H54 (cell line): ENCODE measurements at regions not wholly inside any gene's neighbourhood (a gene's known extent, or its start where the extent isn't known, plus 50 kb on each side); places are given as distances from the start of the nearest gene placed in this dataset.

Experiments used
- DNase-seq: peaks from one replicate; pipeline ENCODE4 v3.0.0; 2011; ENCODE audit warnings: low spot score, mixed read lengths; ENCODE audit not compliant: insufficient read length
- FAIRE-seq: peaks from 3 replicates; lab custom pipeline; 2011; peaks lifted over from hg19 to GRCh38; lab: Jason Lieb, UNC
- POLR2A ChIP-seq: IDR thresholded peaks from 2 replicates; pipeline ENCODE4 v1.6.1; 2011; ENCODE audit warnings: low read depth, mild to moderate bottlenecking, low read length

DNA sequence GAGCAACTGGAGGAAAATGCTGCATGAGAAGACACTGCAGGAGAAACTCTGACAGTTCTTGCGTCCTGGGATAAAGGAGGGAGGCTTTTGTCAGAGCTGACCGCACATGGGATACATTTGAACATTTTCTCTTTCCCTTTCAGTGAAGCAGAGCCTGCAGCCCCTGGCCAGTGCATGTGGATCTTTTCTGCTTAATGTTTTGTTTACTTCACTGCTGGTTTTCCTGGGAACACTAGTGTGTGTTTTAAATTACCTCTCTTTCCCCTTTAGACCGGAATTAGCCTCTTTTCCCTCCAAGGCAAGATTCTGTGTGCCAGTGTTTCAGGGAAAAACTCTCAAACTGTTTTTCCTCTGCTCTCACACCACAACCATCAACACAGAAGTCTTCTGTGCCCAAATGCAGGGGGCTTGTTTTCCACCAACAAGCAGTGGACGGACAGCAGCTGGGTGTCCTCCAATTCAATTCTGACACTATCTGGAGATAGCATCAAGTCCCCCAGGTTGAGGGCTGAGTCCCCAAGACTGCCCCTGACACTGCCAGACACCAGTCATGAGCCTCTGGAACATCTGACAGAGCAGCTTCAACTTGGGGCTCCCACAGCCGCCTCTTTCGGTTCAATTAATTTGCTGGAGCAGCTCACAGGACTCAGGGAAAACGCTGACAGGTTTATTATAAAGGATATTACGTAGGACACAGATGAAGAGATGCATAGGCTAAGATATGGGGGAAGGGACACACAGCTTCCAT lies 136.2 kb downstream of the RHOU start:
- TF ChIP-seq POLR2A: no peak
- DNase-seq (no peak), FAIRE-seq (no peak)

DNA sequence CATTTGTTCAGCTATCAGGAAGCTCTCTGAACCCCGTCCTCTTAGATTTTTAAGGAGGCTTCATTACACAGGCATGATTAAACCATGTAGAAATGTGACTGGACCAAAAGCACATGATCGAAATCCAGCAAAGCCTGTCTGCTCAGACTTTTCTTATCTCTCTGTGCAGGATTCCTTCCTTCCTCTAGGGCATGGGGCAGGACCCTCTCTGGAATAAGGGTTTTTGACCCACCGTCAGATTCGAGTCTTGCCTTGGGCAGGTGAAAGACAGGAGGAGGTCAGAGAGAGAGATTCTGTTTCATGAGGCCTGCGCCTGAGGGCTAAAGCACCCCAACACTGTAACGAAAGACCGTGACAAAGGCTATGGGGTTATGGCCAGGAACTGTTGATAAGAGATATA lies 136.8 kb downstream of the RHOU start:
- FAIRE-seq: no peak

DNA sequence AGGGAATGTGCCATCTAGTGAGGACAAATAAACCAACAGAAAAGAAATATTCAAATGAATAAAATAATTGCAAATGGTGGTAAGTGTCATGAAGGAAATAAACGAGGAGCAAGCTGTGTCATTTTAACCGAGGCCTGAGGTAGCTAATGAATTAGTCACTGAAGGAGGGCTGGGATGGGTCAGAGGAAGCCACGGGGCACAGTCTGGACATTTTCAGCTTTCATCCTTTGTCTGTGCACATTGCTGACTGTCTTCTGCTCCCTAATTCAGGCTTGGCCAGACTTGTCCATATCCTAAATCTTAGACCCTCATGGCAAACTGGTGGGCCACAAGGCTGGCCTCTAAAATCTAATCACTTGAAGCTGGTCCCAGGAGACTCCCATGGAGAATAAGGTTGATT lies 138.4 kb downstream of the RHOU start:
- DNase-seq: no peak
- no peak for FAIRE-seq
- TF ChIP-seq POLR2A: no peak

More for the DNA sequence above, 136.8 kb downstream of the RHOU start:
- no peak for DNase-seq
- no peak for TF ChIP-seq POLR2A

GRCh38 chr1:228875741-228876140 lies 140.5 kb downstream of the RHOU start:
- DNase-seq (no peak), FAIRE-seq (no peak)
- TF ChIP-seq POLR2A: no peak

DNA sequence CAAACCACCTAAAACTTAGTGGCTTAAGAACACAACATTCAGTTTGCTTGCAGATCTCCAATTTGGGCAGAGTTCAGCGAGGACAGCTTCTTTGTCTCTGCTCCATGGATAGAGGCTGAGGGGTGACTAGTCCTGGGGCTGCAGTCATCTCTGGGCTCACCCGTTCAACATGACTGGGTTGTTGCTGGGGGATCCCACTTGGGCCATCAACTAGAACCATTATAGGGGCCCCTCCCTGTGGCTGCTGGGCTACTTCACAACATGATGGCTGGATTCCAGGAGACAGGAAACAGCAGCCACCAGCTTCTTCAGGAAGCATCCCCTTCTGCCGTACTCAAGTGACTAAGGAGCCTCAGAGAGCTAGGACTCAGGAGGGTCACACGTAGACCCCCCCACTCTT lies 140.9 kb downstream of the RHOU start:
- DNase-seq: no peak
- no peak for FAIRE-seq
- no peak for TF ChIP-seq POLR2A

GRCh38 chr1:228879164-228879563 lies 143.9 kb downstream of the RHOU start:
- TF ChIP-seq POLR2A: no peak
- no peak for DNase-seq
- FAIRE-seq: no peak

- FAIRE-seq: no peak
- no peak for DNase-seq
- no peak for TF ChIP-seq POLR2A
These were observed 146.9 kb downstream of the RHOU start for GRCh38 chr1:228882041-228882770.

DNA sequence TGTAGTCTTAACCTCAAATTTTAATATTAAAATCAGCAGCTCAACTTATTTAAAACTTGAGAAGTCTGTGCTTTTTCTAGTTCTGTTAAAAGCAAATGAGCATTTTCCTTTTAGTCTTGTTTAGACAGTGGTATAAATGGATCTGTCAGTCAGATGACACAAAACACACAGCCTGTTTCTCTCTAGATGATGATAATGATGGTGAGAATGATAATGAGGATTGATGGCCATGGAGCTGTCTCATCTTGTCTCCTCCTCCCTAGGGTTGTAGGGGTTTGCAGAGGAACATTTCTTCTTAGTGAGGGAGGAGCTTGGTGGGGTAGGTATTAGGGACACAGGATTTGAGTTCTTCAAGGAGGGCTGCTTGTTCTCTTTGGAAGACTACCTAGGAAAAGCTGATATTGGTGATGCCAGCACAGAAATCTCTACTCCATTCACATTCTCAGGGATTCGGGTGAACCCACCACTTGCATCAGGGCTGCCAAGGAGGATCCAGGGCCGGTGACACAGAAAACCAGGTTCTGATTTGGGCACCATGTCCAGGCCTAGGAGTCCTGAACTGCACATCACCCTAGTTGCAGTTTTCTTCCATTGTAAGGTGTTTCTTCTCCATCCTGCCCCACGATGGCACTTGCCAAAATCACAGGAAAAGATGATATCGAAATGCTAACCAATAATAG lies 147.6 kb downstream of the RHOU start:
- no peak for TF ChIP-seq POLR2A
- FAIRE-seq (no peak), DNase-seq (no peak)

GRCh38 chr1:228883535-228883934 lies 148.3 kb downstream of the RHOU start:
- no peak for TF ChIP-seq POLR2A
- no peak for DNase-seq
- FAIRE-seq: no peak

- no peak for DNase-seq
- no peak for TF ChIP-seq POLR2A
- FAIRE-seq: no peak
These were observed 148.9 kb downstream of the RHOU start for GRCh38 chr1:228884196-228884595.

GRCh38 chr1:228884615-228885566 lies 149.6 kb downstream of the RHOU start:
- DNase-seq (no peak), FAIRE-seq (no peak)
- no peak for TF ChIP-seq POLR2A

- FAIRE-seq (no peak), DNase-seq (no peak)
- no peak for TF ChIP-seq POLR2A
These were observed 150.6 kb downstream of the RHOU start for GRCh38 chr1:228885845-228886244.

DNA sequence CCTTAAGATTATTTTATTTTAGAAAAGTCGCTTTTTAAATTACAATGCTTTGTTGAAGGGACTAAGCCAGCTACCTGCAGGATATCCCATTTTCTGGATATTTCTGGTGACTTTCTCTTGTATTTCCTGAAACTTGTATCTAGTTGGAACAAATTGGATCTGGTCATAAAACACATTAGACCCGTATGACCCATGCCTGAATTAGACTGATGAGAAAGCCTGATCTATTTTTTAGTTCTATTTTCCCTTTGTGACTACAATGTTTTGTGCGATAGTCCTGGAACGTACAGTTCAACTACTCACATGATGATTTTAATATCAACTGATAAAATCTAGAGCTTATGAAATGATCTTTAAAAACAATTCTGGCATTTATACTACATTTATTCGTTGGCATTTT lies 151.8 kb downstream of the RHOU start:
- no peak for TF ChIP-seq POLR2A
- DNase-seq: no peak
- FAIRE-seq: no peak
